GM20000 (cell line): ENCODE measurements at regions not wholly inside any gene's neighbourhood (a gene's known extent, or its start where the extent isn't known, plus 50 kb on each side); places are given as distances from the start of the nearest gene placed in this dataset.

Source experiments
- DNase-seq: peaks from one replicate; pipeline ENCODE4 v3.0.0; 2012; ENCODE audit warnings: low spot score
- CTCF ChIP-seq: IDR thresholded peaks from 2 replicates; pipeline ENCODE4 v1.5.1; 2012; ENCODE audit warnings: mild to moderate bottlenecking, control low read depth; ENCODE audit errors: extremely low read depth, missing control alignments

DNA sequence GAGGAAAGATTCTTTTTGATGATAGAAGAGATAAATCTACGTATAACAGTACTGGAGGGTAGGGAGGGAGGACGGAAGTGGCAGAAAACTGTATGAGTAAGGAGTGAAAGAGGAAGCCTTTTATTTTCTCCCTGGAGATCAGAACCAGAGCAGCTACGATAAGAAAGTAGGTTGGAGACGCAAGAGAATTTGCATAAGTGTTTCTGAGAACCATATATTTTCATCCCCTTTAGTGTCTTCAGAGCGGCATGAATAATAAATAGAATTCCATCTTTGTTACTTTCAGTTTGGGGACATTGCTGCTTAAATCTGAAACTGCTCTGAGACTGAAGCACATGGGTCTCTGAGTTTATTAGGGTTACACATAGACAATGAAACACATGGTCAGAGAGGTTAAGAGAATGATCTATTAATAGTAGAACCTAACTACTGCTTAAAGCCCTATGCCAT is 230.2 kb upstream of the TNP1 start:
- peak; percentile 70 for DNase-seq

GRCh38 chr2:217086718-217087117 is 226.9 kb upstream of the TNP1 start:
- DNase-seq, result no peak
- no peak for TF ChIP-seq CTCF

More for the DNA sequence above, 230.2 kb upstream of the TNP1 start:
- no peak for TF ChIP-seq CTCF

DNA sequence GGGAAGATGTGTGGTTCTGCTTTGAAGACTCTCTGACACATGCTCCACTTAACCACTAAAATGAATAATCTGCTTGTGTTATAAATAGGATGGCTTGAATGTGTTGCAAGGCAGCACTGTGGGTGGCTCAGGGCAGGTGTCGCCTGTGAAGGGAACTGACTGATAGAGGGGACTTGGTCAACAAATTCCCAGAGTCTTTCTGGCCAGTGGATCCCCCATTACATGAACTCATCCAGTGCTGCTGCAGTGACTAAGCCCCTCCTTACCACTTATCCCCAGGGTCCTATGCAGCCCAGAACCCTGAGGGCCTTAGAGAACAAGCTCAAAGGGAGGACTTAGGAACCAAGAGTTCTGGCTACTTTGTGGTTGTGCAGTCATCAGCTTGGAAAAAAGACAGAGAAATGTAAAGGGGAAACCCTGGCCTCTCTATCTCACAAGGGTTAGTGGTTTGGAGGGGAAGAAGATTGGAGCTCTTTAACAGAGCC is 226.2 kb upstream of the TNP1 start:
- DNase-seq, result peak; percentile 30
- no peak for TF ChIP-seq CTCF

- no peak for TF ChIP-seq CTCF
These were observed 225.7 kb upstream of the TNP1 start for GRCh38 chr2:217085543-217085942.

DNA sequence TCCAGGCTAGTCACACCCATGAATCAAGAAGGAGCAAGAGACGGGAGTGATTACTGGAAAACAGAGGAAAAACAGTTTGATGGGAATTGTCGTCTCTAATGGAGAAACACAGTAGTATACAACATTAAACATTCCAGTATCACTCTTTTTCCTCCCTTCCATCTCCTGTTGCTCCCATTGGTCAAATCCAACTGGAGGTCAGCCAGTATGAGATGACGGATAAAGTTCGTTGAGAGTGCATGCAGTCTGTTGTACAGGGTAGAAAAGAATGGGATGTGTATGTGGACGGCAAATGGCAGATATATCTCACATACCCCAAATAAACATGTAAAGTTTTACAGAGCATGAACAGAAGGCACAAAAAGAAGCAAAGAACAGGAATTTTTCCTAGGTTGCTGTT is 221.9 kb upstream of the TNP1 start:
- DNase-seq, result no peak
- TF ChIP-seq CTCF, result no peak

More at GRCh38 chr2:217085543-217085942, 225.7 kb upstream of the TNP1 start:
- no peak for DNase-seq

DNA sequence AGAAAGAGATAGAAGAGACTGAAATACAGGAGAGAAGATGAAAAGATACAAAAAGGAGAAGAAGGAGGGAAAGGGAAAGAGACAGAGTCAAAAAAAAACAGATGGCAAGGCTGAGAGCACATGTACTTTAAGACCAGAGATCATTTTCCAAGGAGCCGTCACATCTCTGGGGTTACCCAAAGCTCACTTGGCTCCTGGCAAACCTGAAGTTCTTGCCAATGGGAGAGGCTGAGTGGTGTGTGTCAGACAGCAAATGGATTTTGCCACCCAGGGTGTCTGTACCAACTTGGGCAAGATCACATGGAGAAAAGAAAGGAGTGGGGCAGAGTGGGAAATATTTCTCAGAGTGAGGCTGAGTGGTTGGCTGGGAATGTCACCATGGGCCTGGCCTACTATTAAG is 219.3 kb upstream of the TNP1 start:
- no peak for TF ChIP-seq CTCF

DNA sequence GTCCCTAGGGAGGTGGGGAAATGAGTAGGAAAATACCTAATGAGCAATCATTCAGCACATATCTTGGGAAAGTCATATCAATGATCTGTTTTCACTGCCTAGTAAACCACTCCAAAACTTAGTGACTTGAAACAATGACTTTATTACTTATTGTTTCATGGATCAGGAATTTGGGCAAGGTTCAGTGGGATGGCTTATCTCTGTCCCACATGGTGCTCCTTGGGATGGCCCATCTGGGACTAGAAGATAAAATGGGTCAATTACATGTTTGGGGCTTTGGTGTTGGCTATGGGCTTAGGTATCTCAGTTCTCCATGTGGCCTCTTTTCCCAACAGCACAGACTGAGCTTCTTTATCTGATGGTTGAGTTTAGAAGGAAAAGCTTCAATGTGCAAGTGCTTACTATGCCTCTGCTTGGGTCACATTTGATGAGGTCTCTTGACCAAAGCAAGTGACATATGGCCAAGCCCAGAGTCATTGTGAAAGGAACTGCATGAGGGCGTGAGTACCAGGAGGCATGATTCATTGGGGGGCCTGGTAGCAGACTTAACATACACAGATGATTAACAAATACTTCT is 218.1 kb upstream of the TNP1 start:
- no peak for TF ChIP-seq CTCF
- no peak for DNase-seq

More for the DNA sequence above, 219.3 kb upstream of the TNP1 start:
- DNase-seq, result no peak
